Sigmoid colon (tissue), 4 donors: ENCODE measurements at regions not wholly inside any gene's neighbourhood (a gene's known extent, or its start where the extent isn't known, plus 50 kb on each side); places are given as distances from the start of the nearest gene placed in this dataset.

Experiments
- EP300 ChIP-seq, 4 donors: sonication (generic); formaldehyde crosslinking; IDR thresholded peaks; one replicate each; pipeline ENCODE4 v1.6.1; 2017; ENCODE audit warnings: antibody characterized with exemption in 4 of 4
- POLR2AphosphoS5 ChIP-seq, 4 donors: sonication (generic); formaldehyde crosslinking; IDR thresholded peaks; one replicate each; pipeline ENCODE4 v1.6.1; 2017; ENCODE audit warnings: antibody characterized with exemption in 4 of 4

DNA sequence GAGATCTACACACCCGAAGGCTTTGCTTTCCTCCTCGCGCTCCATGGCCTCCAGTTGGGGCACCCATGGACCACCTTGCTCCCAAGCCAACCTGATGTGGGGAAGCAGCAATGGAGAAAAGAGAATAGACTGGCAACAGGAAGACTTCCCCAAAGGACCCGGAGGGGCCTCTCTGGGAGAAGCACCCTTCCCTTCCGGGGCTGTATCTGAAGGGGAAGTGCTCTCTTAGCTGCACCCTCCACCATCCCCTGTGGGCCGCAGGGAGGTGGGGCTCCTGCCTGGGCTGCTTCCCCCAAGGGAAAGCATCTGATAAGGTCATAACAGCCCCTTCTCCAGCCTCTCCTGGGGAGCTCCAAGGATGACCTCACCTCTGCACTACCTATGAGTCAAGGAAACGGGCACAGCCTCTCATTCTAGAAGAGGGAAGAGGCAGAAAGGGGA is 100.2 kb downstream of the RIPK4 start:
- TF ChIP-seq POLR2AphosphoS5 (IDR thresholded peaks at IDR 0.05) (no peak), EP300 (IDR thresholded peaks at IDR 0.05) (no peak)
